ENCODE measurements at regions not wholly inside any gene's neighbourhood (a gene's known extent, or its start where the extent isn't known, plus 50 kb on each side); places are given as distances from the start of the nearest gene placed in this dataset.
"Not testable (repeated sequence)": the region's sequence is repeated elsewhere in the genome, so short reads cannot be mapped to it uniquely, and the experiment has no call there.

GRCh38 chr12:46514886-46515285, 142.3 kb upstream of the SLC38A2 start:
- no peak overlapping the region for H3K27ac ChIP-seq
- 86% methylated on average over 2 of the region's 2 CpGs for WGBS
- intact Hi-C loops (cut with DNase I), result loop anchor here (5.0 kb wide), 1 partner anchor 42 kb away; no protein-coding TSS in a partner anchor

GRCh38 chr12:46510257-46510656, 137.7 kb upstream of the SLC38A2 start:
- H3K4me1 ChIP-seq (replicated peaks); H3K4me3 ChIP-seq; DNase-seq (ENCODE audit: low spot score); H3K27me3 ChIP-seq (replicated peaks; ENCODE audit: insufficient read depth); H3K9me3 ChIP-seq; intact Hi-C loops (cut with DNase I); H3K36me3 ChIP-seq; H3K27ac ChIP-seq: not testable (repeated sequence)

More at GRCh38 chr12:46514886-46515285, 142.3 kb upstream of the SLC38A2 start:
- no peaks in the 10 kb centered on the region for H3K4me1 ChIP-seq (replicated peaks)
- TF ChIP-seq POLR2A (IDR thresholded peaks at IDR 0.05) (no peak), POLR2AphosphoS5 (IDR thresholded peaks at IDR 0.05) (no peak), CTCF (IDR thresholded peaks at IDR 0.05) (no peak)
- no peaks in the 10 kb centered on the region for H3K36me3 ChIP-seq
- H3K27me3 ChIP-seq (replicated peaks; ENCODE audit: insufficient read depth), result no peaks in the 10 kb centered on the region
- no peak for DNase-seq (ENCODE audit: low spot score)
- no peaks in the 10 kb centered on the region for H3K9me3 ChIP-seq
- no peak overlapping the region for H3K4me3 ChIP-seq

GRCh38 chr12:46509135-46509534, 136.6 kb upstream of the SLC38A2 start:
- no peaks in the 10 kb centered on the region for H3K4me1 ChIP-seq (replicated peaks)
- no peak overlapping the region for H3K27ac ChIP-seq
- WGBS, result 9% methylated on average over 1 of the region's 1 CpG
- no peak for DNase-seq (ENCODE audit: low spot score)
- intact Hi-C loops (cut with DNase I), result no loop called here
- H3K4me3 ChIP-seq, result no peak overlapping the region
- no peak for TF ChIP-seq CTCF (IDR thresholded peaks at IDR 0.05)
- TF ChIP-seq POLR2AphosphoS5 (IDR thresholded peaks at IDR 0.05), result no peak
- no peak for TF ChIP-seq POLR2A (IDR thresholded peaks at IDR 0.05)
- no peaks in the 10 kb centered on the region for H3K9me3 ChIP-seq
- no peaks in the 10 kb centered on the region for H3K36me3 ChIP-seq
- no peaks in the 10 kb centered on the region for H3K27me3 ChIP-seq (replicated peaks; ENCODE audit: insufficient read depth)

- Histone ChIP-seq H3K4me3 (no peak overlapping the region), H3K36me3 (no peaks in the 10 kb centered on the region), H3K4me1 (replicated peaks) (no peaks in the 10 kb centered on the region), H3K27ac (no peak overlapping the region), H3K9me3 (no peaks in the 10 kb centered on the region), H3K27me3 (replicated peaks; ENCODE audit: insufficient read depth) (no peaks in the 10 kb centered on the region)
- WGBS, result 85% methylated on average over 6 of the region's 6 CpGs
- TF ChIP-seq POLR2A (IDR thresholded peaks at IDR 0.05) (no peak), CTCF (IDR thresholded peaks at IDR 0.05) (no peak)
- DNase-seq (ENCODE audit: low spot score), result no peak
- intact Hi-C loops (cut with DNase I), result no loop called here
These were observed 136.1 kb upstream of the SLC38A2 start for GRCh38 chr12:46508651-46509050.

GRCh38 chr12:46507766-46508165, 135.2 kb upstream of the SLC38A2 start:
- intact Hi-C loops (cut with DNase I), result no loop called here
- Histone ChIP-seq H3K27ac (no peak overlapping the region), H3K9me3 (no peaks in the 10 kb centered on the region), H3K4me3 (no peak overlapping the region), H3K27me3 (replicated peaks; ENCODE audit: insufficient read depth) (no peaks in the 10 kb centered on the region), H3K36me3 (no peaks in the 10 kb centered on the region), H3K4me1 (replicated peaks) (no peaks in the 10 kb centered on the region)
- no peak for DNase-seq (ENCODE audit: low spot score)
- TF ChIP-seq POLR2AphosphoS5 (IDR thresholded peaks at IDR 0.05) (no peak), CTCF (IDR thresholded peaks at IDR 0.05) (no peak), POLR2A (IDR thresholded peaks at IDR 0.05) (no peak)
